ENCODE measurements at regions not wholly inside any gene's neighbourhood (a gene's known extent, or its start where the extent isn't known, plus 50 kb on each side); places are given as distances from the start of the nearest gene placed in this dataset.
"Not testable (repeated sequence)": the region's sequence is repeated elsewhere in the genome, so short reads cannot be mapped to it uniquely, and the experiment has no call there.

DNA sequence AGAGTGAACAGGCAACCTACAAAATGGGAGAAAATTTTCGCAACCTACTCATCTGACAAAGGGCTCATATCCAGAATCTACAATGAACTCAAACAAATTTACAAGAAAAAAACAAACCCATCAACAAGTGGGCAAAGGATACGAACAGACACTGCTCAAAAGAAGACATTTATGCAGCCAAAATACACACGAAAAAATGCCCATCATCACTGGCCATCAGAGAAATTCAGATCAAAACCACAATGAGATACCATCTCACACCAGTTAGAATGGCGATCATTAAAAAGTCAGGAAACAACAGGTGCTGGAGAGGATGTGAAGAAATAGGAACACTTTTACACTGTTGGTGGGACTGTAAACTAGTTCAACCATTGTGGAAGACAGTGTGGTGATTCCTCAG, 1146.2 kb upstream of the SEMA6A start:
- not testable (repeated sequence) for DNase-seq (ENCODE audit: low read depth)

GRCh38 chr5:117719413-117719812, 1144.8 kb upstream of the SEMA6A start:
- DNase-seq (ENCODE audit: low read depth), result no peak

DNA sequence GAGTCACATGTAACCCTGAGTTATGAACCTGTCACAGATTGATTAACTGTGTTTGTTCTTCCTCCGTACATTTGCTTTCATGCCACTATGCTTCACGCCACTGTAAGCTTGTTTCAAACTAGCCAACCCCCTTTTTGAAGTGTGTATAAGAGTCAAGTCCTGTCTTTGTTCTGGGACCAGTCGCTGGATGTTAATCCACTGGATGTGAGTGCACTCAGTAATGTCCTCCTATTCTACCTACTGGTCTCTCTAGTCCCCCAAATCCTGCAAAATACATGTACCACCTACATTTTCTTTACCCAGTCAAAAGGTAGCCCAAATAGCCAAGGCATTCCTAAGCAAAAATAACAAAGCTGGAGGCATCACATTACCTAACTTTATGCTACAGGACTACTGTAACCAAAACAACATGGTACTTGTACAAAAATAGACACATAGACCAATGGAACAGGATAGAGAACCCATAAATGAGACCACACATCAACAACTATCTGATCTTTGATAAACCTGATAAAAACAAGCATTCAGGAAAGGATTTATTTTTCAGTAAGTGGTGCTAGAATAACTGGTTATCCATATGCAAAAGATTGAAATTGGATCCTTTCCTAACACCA, 1139.1 kb upstream of the SEMA6A start:
- no peak for DNase-seq (ENCODE audit: low read depth)

- DNase-seq (ENCODE audit: low read depth), result no peak
Observed at GRCh38 chr5:117701062-117701461, 1126.4 kb upstream of the SEMA6A start.

DNA sequence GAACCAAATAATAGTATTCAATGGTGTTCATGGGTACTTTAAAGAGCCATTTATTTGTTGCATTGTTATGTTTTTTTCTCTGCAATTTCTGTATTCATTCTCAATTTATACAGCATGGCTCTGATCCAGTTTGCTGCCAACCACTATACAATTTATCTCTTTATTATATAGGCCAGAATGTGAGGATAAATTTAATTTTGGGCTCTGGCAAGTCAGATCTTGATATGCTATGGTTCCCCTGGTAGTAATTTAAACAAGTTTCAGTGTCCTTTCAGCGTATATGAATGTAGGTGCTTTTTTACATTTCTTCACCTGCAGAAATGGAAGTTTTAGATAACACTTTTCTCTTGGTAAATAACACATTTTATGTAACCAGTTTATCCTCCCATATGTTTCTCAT, 1118.0 kb upstream of the SEMA6A start:
- no peak for DNase-seq (ENCODE audit: low read depth)

DNA sequence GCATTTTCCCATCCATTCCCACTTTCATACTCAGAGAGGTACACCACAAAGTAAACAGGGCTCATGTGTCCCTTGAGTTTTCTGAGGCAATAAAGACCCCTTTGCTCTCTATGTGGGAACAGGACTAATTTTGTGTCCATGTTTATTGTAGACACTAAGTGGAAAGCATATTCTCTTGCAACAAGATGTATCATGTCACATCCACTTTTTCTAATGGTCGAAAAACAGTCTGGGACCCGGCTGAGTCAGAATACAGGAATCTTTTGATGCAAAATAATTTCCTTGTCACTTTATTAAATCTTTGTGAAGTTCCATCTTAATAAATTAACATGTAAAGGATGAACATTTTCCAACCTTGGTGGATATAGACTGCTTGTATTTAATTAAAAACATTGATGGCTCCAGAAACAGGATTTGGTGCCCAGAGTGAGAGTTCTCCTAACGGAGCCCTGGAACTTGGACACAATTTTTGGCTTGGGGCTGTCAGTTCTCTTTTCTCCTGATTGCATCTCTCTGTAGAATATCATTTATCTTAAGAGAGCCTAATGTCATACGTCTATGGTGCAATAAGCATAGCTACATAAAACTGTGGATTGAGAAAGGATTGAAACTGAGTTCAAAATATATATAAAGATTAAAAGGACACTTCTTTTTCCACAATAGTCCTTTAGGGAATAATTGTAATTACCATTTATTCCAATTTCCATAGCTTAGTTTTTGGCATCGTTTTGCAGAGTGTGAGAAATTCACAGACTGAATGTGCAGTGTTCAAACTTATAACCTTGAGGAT, 1116.7 kb upstream of the SEMA6A start:
- DNase-seq (ENCODE audit: low read depth), result no peak

- no peak for DNase-seq (ENCODE audit: low read depth)
Observed at GRCh38 chr5:117690612-117691011, 1116.0 kb upstream of the SEMA6A start.

GRCh38 chr5:117686926-117687325, 1112.3 kb upstream of the SEMA6A start:
- DNase-seq (ENCODE audit: low read depth), result no peak

DNA sequence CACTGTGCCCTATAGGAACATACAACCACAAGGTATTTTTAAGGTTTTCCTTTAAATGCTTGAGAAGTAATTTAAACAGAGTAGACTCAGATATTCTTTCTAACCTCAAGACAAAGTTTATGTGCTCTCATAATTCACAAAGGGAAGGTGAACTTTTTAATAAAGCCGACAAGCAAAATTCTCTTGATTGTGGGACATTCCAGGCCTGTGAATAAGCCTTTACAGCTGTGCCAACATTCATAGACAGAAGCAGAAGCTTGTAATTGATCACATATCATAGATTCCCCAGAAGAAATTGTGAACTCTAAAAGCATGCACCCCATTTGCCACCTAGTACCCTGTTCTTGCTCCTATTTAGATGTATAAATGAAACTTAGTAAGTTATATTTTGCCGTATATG, 1107.8 kb upstream of the SEMA6A start:
- no peak for DNase-seq (ENCODE audit: low read depth)

- DNase-seq (ENCODE audit: low read depth), result no peak
Observed at GRCh38 chr5:117681431-117682254, 1107.0 kb upstream of the SEMA6A start.

DNA sequence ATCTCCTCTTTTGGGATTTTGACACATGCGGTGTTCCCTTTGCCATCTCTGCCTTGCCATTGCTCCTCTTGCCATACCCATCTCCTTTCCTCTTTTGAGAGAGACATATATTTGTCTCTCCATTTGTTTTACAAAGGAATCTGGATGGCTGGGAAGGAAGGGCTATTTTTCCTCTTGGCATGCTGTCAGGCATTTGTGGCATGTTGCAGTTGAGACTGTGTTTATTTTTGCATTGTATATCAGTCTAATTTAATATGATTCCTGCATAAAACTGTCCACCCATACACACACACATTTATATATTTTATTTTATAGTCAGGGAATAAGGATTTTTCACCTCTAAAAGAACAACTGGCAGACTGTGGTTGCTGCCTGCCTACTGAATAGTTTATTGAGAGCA, 1105.8 kb upstream of the SEMA6A start:
- DNase-seq (ENCODE audit: low read depth), result no peak

DNA sequence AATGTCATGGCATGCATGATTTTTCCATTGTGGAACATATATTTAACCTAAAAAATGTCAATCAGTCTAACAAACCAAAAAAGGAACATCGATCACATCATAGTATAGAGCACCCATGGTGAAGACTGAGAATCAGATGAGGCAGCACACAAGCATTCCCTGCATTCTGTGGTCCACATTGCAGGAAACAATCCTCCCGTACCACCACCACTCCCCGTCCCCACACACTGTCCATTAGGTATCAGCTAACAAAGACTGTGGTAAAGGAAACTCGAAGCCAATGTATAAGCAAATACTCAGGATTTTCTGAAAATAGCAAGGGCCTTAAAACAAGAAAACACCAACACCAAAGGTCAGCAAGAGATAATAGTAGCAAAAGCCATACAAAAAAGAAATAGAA, 1104.4 kb upstream of the SEMA6A start:
- no peak for DNase-seq (ENCODE audit: low read depth)

GRCh38 chr5:117675646-117676045, 1101.0 kb upstream of the SEMA6A start:
- DNase-seq (ENCODE audit: low read depth), result no peak

- DNase-seq (ENCODE audit: low read depth), result no peak
Observed at GRCh38 chr5:117671551-117671950, 1096.9 kb upstream of the SEMA6A start.

GRCh38 chr5:117667105-117667504, 1092.5 kb upstream of the SEMA6A start:
- no peak for DNase-seq (ENCODE audit: low read depth)

DNA sequence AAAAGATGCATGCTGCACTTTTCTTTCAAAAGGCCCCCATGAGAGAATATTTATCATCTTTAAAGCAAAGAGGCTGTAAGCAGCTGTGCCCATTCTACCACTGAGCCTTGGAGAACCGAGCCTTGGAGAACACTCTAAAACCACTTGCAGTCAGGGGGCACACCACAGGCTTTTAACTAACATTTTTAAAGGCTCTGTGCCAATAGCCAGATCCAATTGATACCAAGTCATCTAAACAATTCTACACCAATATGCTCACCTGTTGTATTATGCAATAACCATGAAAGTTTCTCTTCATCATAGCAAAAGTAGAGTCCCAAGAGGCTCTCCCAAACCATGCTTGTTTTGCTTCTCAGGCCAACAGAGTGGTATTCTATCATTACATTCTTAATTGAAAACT, 1090.5 kb upstream of the SEMA6A start:
- no peak for DNase-seq (ENCODE audit: low read depth)

DNA sequence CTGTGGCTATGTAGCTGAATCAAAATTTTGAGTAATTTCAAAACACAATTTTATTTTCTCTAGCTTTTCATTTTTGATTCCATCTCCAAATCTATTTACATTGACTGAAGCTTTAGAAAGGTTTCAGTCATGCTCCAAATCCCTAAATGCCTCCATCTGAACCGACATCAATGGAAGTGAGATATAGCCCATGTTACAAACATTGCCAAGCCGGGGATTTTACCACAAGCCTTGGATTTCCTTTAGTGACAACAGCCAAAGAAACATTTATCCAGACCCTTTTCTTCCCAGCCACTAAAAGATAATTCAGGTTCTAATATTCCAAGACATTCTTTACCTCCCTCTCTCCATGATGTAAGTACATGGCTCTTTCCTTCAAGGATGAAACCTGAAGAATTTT, 1087.7 kb upstream of the SEMA6A start:
- DNase-seq (ENCODE audit: low read depth), result no peak

GRCh38 chr5:117657541-117657940, 1082.9 kb upstream of the SEMA6A start:
- no peak for DNase-seq (ENCODE audit: low read depth)

- no peak for DNase-seq (ENCODE audit: low read depth)
Observed at GRCh38 chr5:117652958-117653280, 1078.3 kb upstream of the SEMA6A start.

DNA sequence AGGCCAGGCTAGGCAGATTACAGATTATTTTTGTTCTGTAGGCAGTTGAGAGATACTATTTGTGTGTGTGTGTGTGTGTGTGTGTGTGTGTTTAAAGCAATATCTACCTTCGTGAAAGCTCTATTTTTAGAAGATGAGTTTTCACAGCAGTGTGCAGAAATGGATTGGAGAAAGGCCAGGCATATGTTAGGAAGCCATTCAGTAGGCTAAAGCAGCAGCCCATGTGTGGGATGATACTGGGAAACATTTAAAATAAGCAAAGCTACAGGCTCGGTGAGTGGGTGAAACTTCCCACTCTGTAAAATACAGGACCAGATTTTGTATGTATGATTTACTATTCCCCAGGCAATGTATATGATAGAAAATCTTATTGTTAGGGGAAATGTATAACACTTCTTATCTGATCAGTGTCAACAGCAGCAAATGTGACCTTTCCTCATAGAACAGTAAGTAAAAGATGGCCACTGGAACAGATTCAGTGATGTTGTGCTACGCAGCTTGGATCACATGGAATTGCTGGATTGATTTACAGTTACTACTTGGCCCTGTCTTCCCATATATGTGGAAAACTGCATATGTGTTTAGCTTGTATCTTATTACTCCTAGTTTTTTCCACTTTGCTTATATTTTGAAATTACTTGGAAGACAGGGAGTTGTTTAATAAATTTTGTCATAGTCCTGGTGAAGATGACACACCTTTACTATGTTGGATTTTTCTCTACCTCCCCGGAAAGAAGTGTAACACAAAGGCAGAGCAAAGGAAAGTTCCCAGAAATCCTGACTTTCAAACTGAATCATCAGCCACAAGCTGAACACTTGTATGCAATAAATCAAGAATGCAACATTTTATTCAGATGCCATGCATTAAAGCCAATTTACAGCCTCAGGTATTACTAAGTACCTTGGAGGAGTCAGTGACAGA, 1077.7 kb upstream of the SEMA6A start:
- no peak for DNase-seq (ENCODE audit: low read depth)

GRCh38 chr5:117649821-117650220, 1075.2 kb upstream of the SEMA6A start:
- DNase-seq (ENCODE audit: low read depth), result no peak

- DNase-seq (ENCODE audit: low read depth), result no peak
Observed at GRCh38 chr5:117645400-117645799, 1070.8 kb upstream of the SEMA6A start.

All from stimulated activated CD4-positive, alpha-beta T cell treated with anti-CD3 and anti-CD28 coated beads, Interleukin-2, amount 100 ng/mL, for 4 hours (primary cell).